HG03469 (cell line): ENCODE measurements at regions not wholly inside any gene's neighbourhood (a gene's known extent, or its start where the extent isn't known, plus 50 kb on each side); places are given as distances from the start of the nearest gene placed in this dataset.

ENCODE experiments used
- ATAC-seq: cut with Tn5 transposase; IDR thresholded peaks from one replicate; pipeline ENCODE4 v1.9.1; 2021; ENCODE audit warnings: mild to moderate bottlenecking, moderate library complexity, moderate number of reproducible peaks; ENCODE audit not compliant: unreplicated experiment

DNA sequence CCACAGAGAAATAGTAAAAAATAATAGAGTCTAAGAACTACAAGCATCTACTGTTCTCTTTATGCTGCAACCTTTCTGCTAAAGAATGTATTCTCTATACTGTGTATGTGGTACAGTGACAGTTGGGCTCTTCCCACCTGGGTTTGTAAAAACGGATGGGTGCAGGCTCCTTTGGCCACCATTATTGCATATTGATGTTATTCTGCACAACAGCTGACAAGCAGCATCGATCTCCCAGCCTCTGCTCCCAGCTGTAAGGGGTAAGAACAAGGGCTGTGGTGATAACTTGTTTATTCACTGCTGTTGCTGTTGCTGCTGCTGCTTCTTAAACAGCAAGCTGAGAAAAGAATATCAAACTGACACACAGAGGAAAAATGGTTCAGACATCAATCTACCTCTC lies 56.1 kb downstream of the KCNRG start:
- ATAC-seq: no peak

DNA sequence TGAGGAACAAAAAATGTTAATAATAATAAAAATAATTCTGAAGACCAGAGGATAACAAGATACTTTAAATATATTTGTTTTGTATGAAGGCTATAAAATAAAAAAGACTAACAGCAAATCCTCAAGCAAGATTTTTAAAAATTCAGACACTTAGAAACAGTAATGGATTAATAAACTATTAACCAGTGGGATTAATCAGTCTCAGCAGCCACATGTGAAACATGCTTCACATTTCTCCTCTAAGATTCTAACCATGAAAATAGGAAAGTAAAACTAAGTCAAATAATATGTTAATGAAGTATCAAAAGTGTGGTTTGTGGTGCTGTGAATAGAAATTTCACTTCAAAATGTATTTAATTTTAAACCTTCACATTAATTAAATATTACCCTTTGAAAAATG lies 57.4 kb downstream of the KCNRG start:
- no peak for ATAC-seq

DNA sequence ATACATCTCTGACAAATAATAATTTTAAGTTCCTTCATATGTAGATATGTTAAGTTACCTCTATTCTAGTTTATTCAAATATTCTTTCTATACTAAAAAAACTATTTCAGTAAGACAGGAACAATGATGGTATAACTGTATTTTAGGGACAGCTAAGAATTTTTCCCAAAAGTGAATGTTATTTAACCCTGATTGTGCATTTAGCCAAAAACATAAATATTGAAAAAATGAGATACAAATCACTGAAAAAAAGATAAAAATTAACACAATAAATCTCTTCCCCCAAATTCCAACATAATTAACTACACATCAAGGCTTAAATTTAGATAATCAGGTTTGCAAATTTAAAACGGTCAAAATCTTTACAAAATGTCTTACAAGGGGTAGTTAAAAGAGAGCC lies 58.1 kb downstream of the KCNRG start:
- ATAC-seq: no peak

DNA sequence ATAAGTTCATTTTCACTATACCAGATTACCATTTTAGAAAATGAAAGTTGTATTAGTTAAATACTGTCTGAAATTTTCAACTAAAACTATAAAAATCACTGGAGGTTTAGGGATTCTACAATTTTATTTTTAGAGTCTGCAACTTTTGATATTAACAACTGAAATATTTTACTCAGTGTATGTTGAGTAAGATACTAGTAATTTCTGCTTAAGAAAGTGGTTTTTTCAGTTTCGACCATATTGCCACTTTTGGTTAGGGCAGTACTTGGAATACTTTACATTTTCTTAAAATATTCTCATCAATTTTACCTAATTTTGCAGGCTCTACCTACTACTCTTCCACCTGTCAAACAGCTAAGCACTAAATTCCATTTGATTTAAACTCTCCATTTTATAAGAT lies 59.6 kb downstream of the KCNRG start:
- no peak for ATAC-seq

DNA sequence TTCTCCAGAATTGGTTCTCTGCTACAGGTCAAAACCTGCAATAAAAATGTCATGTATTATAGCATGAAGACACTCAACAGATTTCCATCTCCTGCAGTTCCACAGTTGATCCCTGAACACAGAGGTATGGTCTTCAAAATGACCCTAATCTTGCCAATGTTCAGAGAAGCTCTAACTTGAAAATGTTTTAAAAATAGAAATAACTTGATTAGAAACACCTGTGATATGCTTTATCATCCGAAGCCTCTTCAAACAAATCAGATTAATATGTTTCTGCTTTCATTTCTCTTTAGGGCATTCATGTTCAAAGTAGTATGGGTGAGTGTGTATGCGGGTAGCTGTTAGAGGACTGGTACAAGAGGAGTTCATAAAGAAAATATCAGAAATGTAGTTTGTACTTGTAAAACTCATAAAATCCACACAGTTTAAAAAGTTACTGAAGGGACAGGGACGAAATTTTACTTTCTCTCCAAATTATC lies 60.4 kb downstream of the KCNRG start:
- ATAC-seq: no peak

DNA sequence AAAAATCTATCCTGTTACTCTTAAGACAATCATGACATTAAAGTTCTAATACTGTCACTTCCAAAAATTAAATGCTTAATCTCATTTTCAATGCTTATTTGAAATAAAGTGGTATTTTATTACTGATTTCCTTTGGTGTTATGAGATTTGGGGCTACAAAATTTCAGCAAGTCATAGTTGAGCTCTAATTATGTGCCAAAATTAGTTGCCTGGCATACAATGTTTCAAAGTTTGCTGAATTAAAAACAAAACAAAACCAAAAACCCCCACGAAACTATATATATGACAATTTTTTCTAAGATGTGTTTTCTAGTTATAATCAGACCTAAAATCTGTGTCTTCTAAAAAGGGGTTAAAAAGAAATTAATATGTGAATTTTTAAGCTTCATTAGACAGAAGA lies 62.2 kb downstream of the KCNRG start:
- ATAC-seq: no peak

DNA sequence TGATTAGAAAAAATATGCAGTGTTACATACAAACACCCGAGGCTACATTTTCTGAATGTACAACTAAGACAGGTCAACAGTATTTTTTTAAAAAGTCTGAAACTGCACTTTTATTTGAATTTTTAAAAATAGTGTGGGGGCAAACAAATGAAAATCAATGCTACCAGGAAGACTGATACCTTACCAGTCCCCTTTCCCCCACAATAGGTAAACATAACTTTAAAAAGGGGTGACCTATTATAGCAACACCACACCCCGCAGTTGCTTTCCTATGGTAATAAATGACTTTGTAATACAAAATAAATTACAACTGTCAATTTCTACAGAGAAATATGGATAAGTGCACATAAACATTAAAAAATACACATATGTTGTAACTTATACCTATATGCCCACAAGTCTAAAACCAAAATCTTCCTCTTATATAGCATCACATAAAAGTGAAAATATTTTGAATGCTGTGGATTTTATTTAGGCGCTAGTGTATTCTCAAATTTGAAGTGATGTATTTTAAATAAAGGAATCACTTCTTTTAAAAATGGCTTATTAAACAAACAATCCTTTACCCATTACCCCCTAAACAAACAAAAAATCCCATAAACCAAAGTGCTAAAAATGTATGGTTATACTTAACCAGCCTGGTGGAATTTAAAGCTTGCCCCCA lies 63.1 kb downstream of the KCNRG start:
- ATAC-seq: no peak

DNA sequence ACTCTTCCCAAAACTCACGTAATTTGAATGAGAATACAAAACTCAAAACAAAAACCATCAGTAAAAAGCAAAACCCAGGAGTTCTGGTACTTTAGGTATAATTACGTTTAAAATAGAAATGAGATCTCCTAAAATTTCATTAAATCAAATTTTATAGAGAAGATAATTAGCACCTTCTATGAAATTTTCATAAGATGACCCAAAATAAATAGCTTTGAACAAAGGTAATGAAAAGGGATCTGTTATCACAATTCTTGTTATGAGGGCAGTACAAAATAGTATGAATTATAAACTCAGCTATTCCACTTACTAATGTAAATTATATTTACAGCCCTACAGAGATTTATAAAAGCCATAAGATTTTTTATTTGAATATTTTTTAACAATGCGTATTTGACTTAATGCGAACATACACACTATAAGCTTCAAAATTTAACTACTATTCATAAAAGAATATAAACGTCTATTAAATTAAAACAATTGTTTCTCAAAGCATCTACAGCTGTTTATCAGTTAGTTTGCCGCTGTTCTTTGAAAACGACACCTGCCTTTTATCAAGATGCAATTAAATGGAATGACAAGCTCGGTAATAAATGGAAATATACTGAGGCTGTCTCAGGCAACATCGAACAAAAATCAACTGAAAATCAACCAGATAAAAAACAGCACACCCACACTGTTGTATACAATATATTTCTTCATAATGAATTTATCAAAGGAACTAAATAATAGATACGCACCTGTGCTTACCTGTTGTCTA lies 63.8 kb downstream of the KCNRG start:
- ATAC-seq: no peak

DNA sequence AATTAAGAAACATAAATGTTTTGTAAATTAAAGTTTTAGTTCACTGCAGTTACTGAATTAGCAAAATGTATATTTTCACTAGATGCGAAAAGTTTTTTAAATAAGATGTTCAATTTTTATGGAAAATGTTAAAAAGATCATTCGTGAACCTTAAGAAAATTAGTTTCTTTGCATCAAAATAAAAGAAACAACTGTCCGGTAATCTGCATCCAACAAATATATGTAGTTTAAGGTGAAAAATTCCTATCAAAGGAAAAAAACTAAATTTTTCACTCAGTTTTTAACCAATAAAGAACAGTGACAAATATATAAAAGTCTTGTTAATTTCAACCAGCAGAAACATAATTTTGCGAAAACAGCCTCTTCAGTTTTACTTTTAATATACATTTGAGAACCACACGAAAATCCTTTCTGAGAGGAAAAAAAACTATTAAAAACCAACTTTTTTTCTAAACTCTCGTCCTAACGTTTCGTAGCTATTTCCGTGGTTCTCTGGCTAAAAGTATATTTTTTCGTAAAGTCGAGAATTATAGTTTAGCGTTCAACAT lies 64.5 kb downstream of the KCNRG start:
- ATAC-seq: no peak

DNA sequence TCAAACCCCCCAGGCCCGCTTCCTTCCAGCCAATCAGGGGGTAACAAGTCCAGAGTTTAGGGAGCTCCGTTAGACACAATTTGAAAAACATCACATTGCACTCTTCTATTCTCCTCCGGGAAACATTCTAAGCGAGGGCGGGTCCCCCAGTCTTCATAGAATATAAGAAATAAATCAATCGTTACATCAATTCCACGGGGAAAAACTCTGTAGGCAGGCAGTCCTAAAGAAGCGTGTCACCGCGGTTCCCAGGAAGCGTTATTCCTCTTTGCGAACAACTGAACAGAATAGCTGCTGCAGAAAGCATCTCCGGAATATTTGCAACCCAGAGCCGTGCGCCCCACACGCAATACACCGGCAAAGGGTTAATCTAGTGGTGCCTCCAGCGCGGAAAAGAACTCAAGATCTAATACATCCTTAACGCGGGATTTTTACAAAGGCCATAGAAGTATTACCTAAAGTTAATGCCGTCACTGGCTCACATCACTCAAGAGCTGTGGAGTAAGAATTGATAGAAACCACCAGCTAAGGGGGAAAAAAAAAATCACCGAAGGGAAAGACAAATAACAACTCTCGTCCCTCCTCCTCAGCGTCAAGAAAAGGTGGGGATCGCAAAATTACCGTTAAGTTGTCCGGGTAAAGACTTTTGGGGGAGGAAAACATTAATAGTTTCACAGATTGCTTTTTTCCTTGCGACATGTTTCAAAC lies 65.1 kb downstream of the KCNRG start:
- ATAC-seq: no peak

DNA sequence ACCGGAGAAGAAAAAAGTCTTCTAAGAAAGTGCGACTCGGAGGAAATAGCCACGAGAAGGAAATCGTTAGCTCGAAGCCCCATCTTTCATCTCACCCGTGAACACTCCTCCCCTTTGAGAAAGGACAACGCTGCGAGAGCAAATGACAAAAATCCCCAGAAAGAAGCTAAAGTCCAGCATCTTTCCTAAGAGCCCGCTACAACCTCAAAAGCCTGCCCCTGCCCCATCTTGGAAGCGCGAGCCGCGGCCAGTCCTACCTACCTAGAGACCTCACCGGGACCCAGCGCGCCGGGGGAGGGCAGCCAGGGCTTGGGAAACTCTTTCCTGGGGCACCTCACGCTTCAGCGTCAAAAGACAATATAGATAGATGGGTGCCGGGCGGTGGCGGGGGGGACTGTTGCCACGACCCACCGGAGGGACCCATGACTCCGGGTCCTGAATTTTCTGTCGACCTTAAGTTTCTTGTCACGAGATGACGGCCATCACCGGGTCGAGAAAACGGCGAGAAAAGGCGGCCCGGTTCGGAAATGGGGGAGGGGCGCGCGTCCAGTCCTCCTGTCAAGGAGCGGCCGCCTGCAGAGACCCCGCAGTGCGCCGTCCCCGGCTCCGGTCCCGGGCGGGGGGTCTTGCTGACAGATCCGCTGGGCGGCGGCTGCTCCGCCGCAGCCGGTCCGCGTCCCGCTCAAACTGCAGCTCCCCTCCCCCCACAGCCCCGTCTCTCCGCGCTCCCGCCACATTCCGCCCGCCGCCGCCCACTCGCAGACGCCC lies 65.9 kb downstream of the KCNRG start:
- no peak for ATAC-seq

DNA sequence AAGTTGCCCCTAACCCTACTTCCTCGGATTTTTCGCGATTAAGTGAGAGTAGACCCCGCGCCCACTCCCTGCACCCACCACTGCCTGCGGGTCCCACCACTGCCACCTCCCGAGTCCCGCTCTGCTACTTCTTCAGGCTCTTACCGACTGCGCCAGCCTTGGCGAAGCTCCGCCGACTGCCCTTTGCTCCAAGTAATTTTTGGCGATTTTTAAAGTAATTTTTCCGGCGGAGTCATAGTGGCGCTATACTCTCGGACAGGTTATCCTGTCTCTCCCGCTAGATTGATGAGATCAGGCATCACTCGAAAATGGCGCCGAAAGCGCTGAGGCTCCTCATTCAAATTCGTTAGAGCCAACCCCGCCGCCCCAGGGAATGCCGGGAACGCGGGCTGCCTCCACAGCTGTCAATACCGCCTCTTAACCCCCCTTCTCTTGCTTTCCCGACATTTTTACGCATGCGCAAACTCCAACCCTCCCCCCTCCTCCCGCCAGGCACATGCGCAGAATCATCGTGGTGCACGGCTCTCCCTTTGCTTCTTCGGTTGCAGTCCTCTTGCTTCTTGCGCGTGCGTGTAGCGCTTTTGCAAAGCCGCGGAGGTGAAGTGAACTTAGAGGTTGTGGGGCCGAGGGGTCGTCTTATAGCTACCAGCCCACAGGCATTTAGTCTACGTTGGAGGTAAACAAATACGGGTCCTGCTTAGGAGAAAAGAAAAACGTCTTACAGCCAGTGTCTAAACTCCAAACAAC lies 66.6 kb downstream of the KCNRG start:
- ATAC-seq: peak; percentile 41

DNA sequence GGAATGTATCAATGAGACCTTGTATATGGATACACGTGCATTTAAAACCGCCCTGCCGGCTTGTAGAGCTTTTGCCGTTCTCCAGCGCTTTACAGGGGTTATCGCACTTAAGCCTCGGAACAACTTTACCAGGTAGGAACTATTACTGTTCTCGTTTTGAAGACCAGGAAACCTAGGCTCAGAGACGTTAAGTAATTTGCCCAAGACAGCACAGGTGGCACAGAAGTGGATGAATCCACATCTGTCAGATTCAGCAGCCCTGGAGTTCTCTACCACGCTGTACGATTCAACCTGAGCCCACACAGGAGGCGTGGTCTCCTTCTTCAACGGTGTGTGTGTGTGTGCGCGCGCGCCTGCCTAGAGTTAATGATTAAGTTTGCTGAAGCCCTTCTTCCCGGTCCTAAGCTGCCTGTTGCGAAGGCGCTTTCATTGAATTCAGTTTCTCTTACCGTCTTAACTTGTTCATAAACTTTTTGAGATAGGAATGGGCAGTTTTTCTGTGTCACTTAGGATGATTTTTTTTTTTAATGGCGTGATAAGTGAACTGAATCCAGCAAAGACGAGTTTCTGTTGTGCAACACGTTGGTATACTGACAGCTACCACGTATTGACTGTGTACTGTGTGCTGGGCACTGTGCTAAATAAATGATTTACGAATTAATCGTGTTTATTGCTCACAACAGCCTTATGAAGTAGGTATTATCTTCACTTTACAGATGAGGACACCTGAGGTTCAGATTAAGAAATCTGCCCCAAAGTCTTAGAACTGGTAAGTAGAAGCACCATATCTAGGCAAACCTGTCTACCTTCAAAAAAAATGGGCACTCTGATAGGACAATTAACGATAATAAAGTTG lies 67.4 kb downstream of the KCNRG start:
- ATAC-seq: peak; percentile 29

DNA sequence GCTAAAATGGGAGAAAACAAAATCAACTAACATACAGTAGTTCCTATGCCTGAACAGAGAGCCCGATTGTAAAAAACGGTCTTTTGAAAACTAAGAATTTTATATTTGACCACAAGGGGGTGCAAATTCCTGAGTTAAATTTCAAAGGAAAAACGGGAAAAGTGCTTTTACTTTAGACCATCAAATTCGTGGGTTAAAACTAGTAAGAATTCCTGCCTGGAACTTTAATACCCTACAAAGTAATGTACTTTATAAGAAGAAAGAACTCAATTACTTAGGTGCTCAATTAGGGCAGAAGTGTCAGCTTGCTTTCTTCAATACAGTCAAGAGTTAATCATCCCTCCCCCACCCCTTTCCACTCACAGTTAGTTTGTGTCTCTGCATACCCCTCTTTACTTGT lies 69.8 kb downstream of the KCNRG start:
- ATAC-seq: no peak

DNA sequence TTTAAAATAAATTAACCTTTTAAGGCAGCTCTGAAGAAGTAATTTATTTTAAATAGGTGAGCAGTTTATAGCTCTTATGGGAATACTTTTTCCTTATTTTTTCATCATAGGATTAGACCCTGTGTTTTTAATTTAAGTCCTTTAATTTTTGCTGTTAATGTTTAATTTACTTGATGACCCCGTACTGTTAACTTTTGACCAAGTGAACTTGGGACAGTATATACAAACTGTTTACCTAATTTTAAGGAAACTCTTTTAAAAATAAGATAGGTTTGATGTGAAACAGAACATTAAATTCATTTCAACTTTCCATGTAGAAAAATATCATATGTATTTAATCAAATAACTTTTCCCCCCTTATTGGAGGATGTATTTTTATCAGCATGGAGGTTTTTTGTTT lies 74.4 kb downstream of the KCNRG start:
- no peak for ATAC-seq

DNA sequence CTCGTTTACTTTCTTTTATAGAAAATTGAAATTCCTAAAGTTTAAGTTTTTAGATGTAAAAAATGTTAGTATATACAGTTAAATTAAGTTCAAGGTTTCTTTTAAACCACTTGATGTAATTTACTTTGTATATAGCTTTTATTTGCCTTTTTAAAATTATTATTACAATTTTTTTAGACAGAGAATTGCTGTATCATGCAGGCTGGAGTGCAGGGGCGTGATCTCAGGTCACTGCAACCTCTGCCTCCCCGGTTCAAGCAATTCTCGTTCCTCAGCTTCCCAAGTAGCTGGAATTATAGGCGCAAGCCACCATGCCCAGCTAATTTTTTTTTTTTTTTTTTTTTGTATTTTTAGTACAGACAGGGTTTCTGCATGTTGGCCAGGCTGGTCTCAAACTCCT lies 75.0 kb downstream of the KCNRG start:
- no peak for ATAC-seq

DNA sequence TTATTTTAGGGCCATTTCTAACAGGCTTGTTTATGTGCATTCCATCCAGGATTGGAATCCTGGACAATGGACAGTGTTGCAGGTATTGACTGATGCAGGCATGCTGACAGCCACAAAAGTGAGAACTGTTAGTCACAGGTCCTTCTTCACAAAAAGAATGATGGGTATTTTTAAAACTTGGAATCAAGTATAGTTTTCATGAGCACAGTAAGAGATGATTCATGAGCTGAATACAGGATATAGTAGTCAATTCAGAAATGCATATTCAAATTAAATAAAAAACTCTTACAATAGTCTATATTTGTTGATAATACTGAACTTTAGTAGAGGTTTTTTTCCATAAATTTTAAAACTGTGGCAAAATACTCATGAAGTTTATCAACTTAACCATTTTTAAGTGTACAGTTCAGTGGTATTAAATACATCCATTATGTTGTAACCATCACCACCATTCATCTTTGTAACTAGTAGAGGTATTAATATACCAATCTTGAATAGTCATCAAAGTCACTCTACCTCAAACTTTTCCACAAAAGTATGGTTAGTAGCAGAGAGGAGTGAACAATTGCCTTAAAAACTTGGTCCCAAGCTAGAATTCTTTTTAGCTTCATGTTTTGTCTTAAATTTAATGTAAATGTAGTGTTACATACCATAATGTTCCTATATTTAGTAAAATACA lies 79.5 kb downstream of the KCNRG start:
- no peak for ATAC-seq

DNA sequence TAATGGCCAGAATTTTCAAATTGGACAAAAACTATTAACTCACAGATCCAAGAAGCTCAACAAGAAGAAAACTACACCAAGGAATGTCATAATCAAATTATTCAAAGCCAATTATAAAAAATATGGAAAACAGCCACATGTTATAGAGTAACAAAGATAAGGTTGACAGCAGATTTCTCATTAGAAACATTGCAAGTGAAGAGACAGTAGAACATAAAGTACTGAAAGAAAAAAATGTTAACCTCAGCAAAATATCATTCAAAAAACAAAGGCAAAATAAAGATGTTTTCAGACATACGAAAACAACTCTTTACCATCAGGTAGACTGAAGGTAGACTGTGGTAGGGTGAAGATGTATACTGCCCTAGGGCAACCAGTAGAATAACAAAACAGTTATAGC lies 83.4 kb downstream of the KCNRG start:
- no peak for ATAC-seq

DNA sequence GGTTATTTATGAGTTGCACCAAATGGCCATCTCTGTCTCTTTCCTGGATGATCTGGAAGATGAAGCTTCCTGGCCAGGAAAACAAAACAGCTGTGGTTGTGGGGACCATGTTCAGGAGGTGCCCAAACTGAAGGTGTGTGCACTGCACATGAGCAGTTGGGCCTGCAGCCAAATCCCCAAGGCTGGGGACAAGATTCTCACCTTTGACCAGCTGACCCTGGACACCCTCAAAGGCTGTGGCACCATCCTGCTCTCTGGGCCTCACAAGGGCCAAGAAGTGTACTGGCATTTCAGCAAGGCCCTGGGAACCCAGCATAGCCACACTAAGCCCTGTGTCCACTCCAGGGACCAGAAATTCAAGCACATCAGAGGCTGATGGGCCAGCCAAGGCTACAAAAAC lies 84.2 kb downstream of the KCNRG start:
- ATAC-seq: no peak
